IPS-15b (cell line): ENCODE measurements at regions not wholly inside any gene's neighbourhood (a gene's known extent, or its start where the extent isn't known, plus 50 kb on each side); places are given as distances from the start of the nearest gene placed in this dataset.

Experiments used
- H3K27me3 ChIP-seq: one replicate; pipeline ENCODE4 v1.6.1; 2013; ENCODE audit warnings: low read length; ENCODE audit not compliant: control insufficient read depth, insufficient read depth
- H3K36me3 ChIP-seq: one replicate; pipeline ENCODE4 v1.6.1; 2013; ENCODE audit warnings: low read length; ENCODE audit not compliant: control insufficient read depth, insufficient read depth
- H3K4me1 ChIP-seq: one replicate; pipeline ENCODE4 v1.6.1; 2013; ENCODE audit warnings: mild to moderate bottlenecking, low read length; ENCODE audit not compliant: control insufficient read depth, insufficient read depth
- H3K4me3 ChIP-seq: one replicate; pipeline ENCODE4 v1.5.1; 2013; ENCODE audit warnings: low read depth, low read length
- H3K9ac ChIP-seq: one replicate; pipeline ENCODE4 v1.6.1; 2013; ENCODE audit warnings: low read depth, mild to moderate bottlenecking, low read length
- H3K9me3 ChIP-seq: one replicate; pipeline ENCODE4 v1.6.1; 2013; ENCODE audit warnings: mild to moderate bottlenecking, low read length; ENCODE audit not compliant: control insufficient read depth, insufficient read depth

GRCh38 chr14:44640416-44640815 lies 133.3 kb upstream of the FSCB start:
- Histone ChIP-seq H3K9me3 (no peaks in the 10 kb centered on the region), H3K9ac (no peak overlapping the region), H3K36me3 (no peaks in the 10 kb centered on the region), H3K27me3 (no peaks in the 10 kb centered on the region), H3K4me1 (no peaks in the 10 kb centered on the region), H3K4me3 (no peak overlapping the region)

GRCh38 chr14:44639781-44640385 lies 132.8 kb upstream of the FSCB start:
- H3K36me3 ChIP-seq, result no peaks in the 10 kb centered on the region
- no peak overlapping the region for H3K4me3 ChIP-seq
- no peaks in the 10 kb centered on the region for H3K27me3 ChIP-seq
- H3K9ac ChIP-seq, result no peak overlapping the region
- H3K9me3 ChIP-seq, result no peaks in the 10 kb centered on the region
- H3K4me1 ChIP-seq, result no peaks in the 10 kb centered on the region

GRCh38 chr14:44634692-44635091 lies 127.6 kb upstream of the FSCB start:
- Histone ChIP-seq H3K4me1 (no peaks in the 10 kb centered on the region), H3K9ac (no peak overlapping the region), H3K4me3 (no peak overlapping the region), H3K27me3 (no peaks in the 10 kb centered on the region), H3K9me3 (no peaks in the 10 kb centered on the region), H3K36me3 (no peaks in the 10 kb centered on the region)

- no peaks in the 10 kb centered on the region for H3K36me3 ChIP-seq
- H3K4me1 ChIP-seq, result no peaks in the 10 kb centered on the region
- no peaks in the 10 kb centered on the region for H3K27me3 ChIP-seq
- H3K9ac ChIP-seq, result no peak overlapping the region
- H3K4me3 ChIP-seq, result no peak overlapping the region
- H3K9me3 ChIP-seq, result no peaks in the 10 kb centered on the region
Observed at GRCh38 chr14:44626423-44626822, 119.3 kb upstream of the FSCB start.

GRCh38 chr14:44625098-44625497 lies 118.0 kb upstream of the FSCB start:
- H3K4me1 ChIP-seq, result no peaks in the 10 kb centered on the region
- no peaks in the 10 kb centered on the region for H3K27me3 ChIP-seq
- no peaks in the 10 kb centered on the region for H3K36me3 ChIP-seq
- H3K9me3 ChIP-seq, result no peaks in the 10 kb centered on the region
- no peak overlapping the region for H3K9ac ChIP-seq
- no peak overlapping the region for H3K4me3 ChIP-seq

GRCh38 chr14:44620121-44621019 lies 113.3 kb upstream of the FSCB start:
- Histone ChIP-seq H3K4me3 (no peak overlapping the region), H3K9me3 (no peaks in the 10 kb centered on the region), H3K9ac (no peak overlapping the region), H3K36me3 (no peaks in the 10 kb centered on the region), H3K27me3 (no peaks in the 10 kb centered on the region), H3K4me1 (no peaks in the 10 kb centered on the region)

- H3K36me3 ChIP-seq, result no peaks in the 10 kb centered on the region
- H3K4me3 ChIP-seq, result no peak overlapping the region
- H3K27me3 ChIP-seq, result no peaks in the 10 kb centered on the region
- no peaks in the 10 kb centered on the region for H3K9me3 ChIP-seq
- H3K9ac ChIP-seq, result no peak overlapping the region
- no peaks in the 10 kb centered on the region for H3K4me1 ChIP-seq
Observed at GRCh38 chr14:44616204-44616603, 109.1 kb upstream of the FSCB start.

GRCh38 chr14:44613061-44613712 lies 106.1 kb upstream of the FSCB start:
- no peak overlapping the region for H3K4me3 ChIP-seq
- no peaks in the 10 kb centered on the region for H3K27me3 ChIP-seq
- H3K36me3 ChIP-seq, result no peaks in the 10 kb centered on the region
- no peak overlapping the region for H3K9ac ChIP-seq
- no peaks in the 10 kb centered on the region for H3K9me3 ChIP-seq
- H3K4me1 ChIP-seq, result no peaks in the 10 kb centered on the region

- no peaks in the 10 kb centered on the region for H3K9me3 ChIP-seq
- H3K4me1 ChIP-seq, result no peaks in the 10 kb centered on the region
- H3K27me3 ChIP-seq, result no peaks in the 10 kb centered on the region
- no peak overlapping the region for H3K9ac ChIP-seq
- no peaks in the 10 kb centered on the region for H3K36me3 ChIP-seq
- H3K4me3 ChIP-seq, result no peak overlapping the region
Observed at GRCh38 chr14:44612002-44612401, 104.9 kb upstream of the FSCB start.

- no peak overlapping the region for H3K4me3 ChIP-seq
- no peaks in the 10 kb centered on the region for H3K9me3 ChIP-seq
- no peak overlapping the region for H3K9ac ChIP-seq
- no peaks in the 10 kb centered on the region for H3K36me3 ChIP-seq
- H3K27me3 ChIP-seq, result no peaks in the 10 kb centered on the region
- no peaks in the 10 kb centered on the region for H3K4me1 ChIP-seq
Observed at GRCh38 chr14:44609876-44610510, 102.9 kb upstream of the FSCB start.

GRCh38 chr14:44609201-44609600 lies 102.1 kb upstream of the FSCB start:
- Histone ChIP-seq H3K9me3 (no peaks in the 10 kb centered on the region), H3K4me3 (no peak overlapping the region), H3K9ac (no peak overlapping the region), H3K4me1 (no peaks in the 10 kb centered on the region), H3K27me3 (no peaks in the 10 kb centered on the region), H3K36me3 (no peaks in the 10 kb centered on the region)
